Left lung (tissue), 4 donors: ENCODE measurements at regions not wholly inside any gene's neighbourhood (a gene's known extent, or its start where the extent isn't known, plus 50 kb on each side); places are given as distances from the start of the nearest gene placed in this dataset.

ENCODE experiments used
- ATAC-seq: fragments of 200-7000 bp; cut with Tn5 transposase; one replicate; pipeline ENCODE4 v1.9.1; 2020; ENCODE audit warnings: moderate library complexity
- DNase-seq, 4 donors: peaks; one replicate each; pipeline ENCODE4 v3.0.0-alpha.2; 2013 to 2020
- H3K27ac ChIP-seq, 2 donors: fragments of 200-600 bp; sonication (generic) in 1 of 2; one replicate each; pipeline versions ENCODE4 v1.5.0 to v1.8.0; 2020 to 2021
- H3K27me3 ChIP-seq, 2 donors: fragments of 200-600 bp; sonication (generic) in 1 of 2; one replicate each; pipeline versions ENCODE4 v1.5.0 to v1.8.0; 2020 to 2021
- H3K36me3 ChIP-seq, 2 donors: fragments of 200-600 bp; sonication (generic) in 1 of 2; one replicate each; pipeline versions ENCODE4 v1.5.0 to v1.8.0; 2020 to 2021
- H3K4me1 ChIP-seq, 2 donors: fragments of 200-600 bp; one replicate each; pipeline ENCODE4 v1.8.0; 2021
- H3K4me3 ChIP-seq, 2 donors: fragments of 200-600 bp; sonication (generic) in 1 of 2; one replicate each; pipeline versions ENCODE4 v1.5.0 to v1.8.0; 2020 to 2021; ENCODE audit warnings: mild to moderate bottlenecking in 1 of 2
- H3K9me3 ChIP-seq, 2 donors: fragments of 200-600 bp; sonication (generic) in 1 of 2; one replicate each; pipeline versions ENCODE4 v1.5.0 to v1.8.0; 2020 to 2021
- intact Hi-C, 2 donors: fragments of 100-400 bp; cut with DNase I; formaldehyde crosslinking; loops; one replicate each; pipeline versions ENCODE4 v1.11.2 to v1.14.2; 2022
- TF ChIP-seq, protein P1 (sequence below), 2 donors: fragments of 200-600 bp; sonication (generic) in 1 of 2; IDR thresholded peaks; one replicate each; pipeline versions ENCODE4 v1.5.0 to v1.8.0; 2021; ENCODE audit warnings: antibody characterized with exemption in 2 of 2
- donor health status: DM: no; HTN: yes; CAD: no.
- donor health status: DM: no; HTN: no; CAD: no.

DNA sequence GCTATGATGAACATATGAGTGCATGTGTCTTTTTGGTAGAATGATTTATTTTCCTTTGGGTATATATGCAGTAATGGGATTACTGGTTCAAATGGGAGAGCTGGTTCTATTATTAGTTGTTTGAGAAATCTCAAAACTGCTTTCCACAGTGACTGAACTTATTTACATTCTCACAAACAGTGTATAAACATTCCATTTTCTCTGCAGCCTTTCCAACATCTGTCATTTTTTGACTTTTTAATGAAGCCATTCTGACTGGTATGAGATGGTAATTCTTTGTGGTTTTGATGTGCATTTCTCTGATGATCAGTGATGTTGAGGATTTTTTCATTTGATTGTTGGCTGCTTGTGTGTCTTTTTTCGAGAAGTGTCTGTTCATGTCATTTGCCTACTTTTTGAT is 1124.2 kb downstream of the NAALADL2 start:
- Histone ChIP-seq H3K4me1 (no peaks in the 10 kb centered on the region), H3K27ac (no peak overlapping the region), H3K4me3 (no peak overlapping the region), H3K27me3 (no peaks in the 10 kb centered on the region), H3K36me3 (no peaks in the 10 kb centered on the region), H3K9me3 (peaks cover 0 to 21% of the 10 kb centered on the region in 2 donors)
- TF ChIP-seq, protein P1, sequence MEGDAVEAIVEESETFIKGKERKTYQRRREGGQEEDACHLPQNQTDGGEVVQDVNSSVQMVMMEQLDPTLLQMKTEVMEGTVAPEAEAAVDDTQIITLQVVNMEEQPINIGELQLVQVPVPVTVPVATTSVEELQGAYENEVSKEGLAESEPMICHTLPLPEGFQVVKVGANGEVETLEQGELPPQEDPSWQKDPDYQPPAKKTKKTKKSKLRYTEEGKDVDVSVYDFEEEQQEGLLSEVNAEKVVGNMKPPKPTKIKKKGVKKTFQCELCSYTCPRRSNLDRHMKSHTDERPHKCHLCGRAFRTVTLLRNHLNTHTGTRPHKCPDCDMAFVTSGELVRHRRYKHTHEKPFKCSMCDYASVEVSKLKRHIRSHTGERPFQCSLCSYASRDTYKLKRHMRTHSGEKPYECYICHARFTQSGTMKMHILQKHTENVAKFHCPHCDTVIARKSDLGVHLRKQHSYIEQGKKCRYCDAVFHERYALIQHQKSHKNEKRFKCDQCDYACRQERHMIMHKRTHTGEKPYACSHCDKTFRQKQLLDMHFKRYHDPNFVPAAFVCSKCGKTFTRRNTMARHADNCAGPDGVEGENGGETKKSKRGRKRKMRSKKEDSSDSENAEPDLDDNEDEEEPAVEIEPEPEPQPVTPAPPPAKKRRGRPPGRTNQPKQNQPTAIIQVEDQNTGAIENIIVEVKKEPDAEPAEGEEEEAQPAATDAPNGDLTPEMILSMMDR (IDR thresholded peaks at IDR 0.05), result no peak
- DNase-seq, result no peak
- intact Hi-C loops, result no loop called here
- ATAC-seq, result no peak

DNA sequence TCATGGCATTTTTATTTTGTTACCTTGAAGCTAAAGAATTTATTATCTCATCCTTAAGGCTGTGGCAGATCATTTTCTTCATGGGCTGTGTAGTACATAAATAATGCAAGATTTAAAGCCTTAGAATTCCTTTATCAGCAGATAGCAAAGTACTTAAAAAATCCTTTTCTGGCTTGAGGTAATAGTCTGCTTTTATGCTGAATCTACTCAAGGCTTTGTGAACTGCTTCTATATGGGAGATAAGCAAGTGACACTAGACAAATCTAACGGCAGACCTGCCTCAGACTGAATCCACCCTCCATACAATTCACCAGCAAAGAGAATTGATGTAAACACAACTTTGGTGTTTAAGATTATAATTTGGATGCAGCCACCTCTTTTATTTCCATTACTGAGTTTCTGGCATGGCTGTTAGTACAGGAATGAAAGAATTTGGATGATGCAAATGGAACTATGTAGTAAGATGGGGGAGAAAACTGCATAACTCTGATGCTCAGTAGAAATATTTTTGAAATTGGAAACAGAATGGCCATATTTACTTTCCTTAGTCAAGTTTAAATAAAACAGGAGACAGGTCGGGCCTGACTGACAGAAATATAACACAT is 1121.5 kb downstream of the NAALADL2 start:
- TF ChIP-seq, protein P1 (IDR thresholded peaks at IDR 0.05), result no peak
- Histone ChIP-seq H3K27ac (no peak overlapping the region), H3K27me3 (no peaks in the 10 kb centered on the region), H3K9me3 (peaks cover 0 to 19% of the 10 kb centered on the region in 2 donors), H3K4me1 (no peaks in the 10 kb centered on the region), H3K4me3 (no peak overlapping the region), H3K36me3 (no peaks in the 10 kb centered on the region)
- intact Hi-C loops, result no loop called here
- peak in 1 of 4 donors; percentile 4 for DNase-seq
- no peak for ATAC-seq

DNA sequence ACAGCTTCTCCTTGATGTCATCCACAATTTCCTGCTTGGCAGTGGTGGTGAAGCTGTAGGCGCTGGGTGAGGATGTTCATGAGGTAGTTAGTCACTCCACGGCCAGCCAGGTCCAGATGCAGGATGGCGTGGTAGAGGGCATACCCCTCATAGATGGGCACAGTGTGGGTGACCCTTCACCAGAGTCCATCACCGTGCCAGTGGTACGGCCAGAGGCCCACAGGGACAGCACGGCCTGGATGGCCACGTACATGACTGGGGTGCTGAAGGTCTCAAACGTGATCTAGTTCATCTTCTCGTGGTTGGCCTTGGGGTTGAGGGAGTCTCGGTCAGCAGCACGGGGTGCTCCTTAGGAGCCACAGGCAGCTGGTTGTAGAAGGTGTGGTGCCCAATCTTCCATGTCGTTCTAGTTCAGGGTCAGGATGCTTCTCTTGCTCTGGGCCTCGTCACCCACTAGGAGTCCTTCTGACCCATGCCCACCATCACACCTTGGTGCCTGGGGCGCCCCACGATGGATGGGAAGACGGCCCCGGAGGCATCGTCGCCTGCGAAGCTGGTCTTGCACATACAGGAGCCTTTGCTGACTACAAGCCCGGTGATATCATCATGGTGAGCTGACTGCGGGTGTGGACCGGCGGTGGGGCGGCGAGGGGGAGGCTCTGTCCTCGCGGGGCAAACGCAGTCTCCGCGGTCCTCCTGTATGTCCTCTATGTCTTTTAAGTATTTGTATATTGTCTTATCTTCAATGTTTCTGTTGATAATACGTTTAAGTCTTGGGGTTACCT is 1119.0 kb downstream of the NAALADL2 start:
- Histone ChIP-seq H3K27me3 (no peaks in the 10 kb centered on the region), H3K36me3 (no peaks in the 10 kb centered on the region), H3K27ac (no peak overlapping the region), H3K9me3 (peaks cover 0 to 24% of the 10 kb centered on the region in 2 donors), H3K4me1 (no peaks in the 10 kb centered on the region), H3K4me3 (no peak overlapping the region)
- ATAC-seq (no peak), DNase-seq (peak in 1 of 4 donors; percentile 67)
- intact Hi-C loops, result no loop called here
- TF ChIP-seq, protein P1 (IDR thresholded peaks at IDR 0.05), result no peak

DNA sequence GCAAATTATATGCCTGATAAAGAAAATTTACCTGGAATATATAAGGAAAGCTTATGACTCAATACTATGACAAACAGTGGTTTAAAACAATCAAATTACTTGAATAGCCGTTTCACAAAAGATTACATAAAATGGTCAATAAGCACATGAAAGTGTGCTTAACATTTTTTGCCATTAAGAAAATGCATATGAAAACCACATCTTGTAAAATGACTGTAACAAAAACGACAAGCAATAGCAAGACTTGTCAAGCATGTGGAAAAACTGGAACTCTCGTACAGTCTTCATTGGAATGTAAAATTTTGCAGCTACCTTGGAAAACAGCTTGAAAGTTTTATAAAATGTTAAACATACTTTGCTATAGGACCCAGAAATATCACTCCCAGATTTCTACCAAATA is 1110.3 kb downstream of the NAALADL2 start:
- Histone ChIP-seq H3K27ac (no peak overlapping the region), H3K9me3 (peaks cover 0 to 39% of the 10 kb centered on the region in 2 donors), H3K4me3 (no peak overlapping the region), H3K4me1 (no peaks in the 10 kb centered on the region), H3K36me3 (no peaks in the 10 kb centered on the region), H3K27me3 (no peaks in the 10 kb centered on the region)
- TF ChIP-seq, protein P1 (IDR thresholded peaks at IDR 0.05), result no peak
- no peak for ATAC-seq
- intact Hi-C loops, result no loop called here
- no peak for DNase-seq

DNA sequence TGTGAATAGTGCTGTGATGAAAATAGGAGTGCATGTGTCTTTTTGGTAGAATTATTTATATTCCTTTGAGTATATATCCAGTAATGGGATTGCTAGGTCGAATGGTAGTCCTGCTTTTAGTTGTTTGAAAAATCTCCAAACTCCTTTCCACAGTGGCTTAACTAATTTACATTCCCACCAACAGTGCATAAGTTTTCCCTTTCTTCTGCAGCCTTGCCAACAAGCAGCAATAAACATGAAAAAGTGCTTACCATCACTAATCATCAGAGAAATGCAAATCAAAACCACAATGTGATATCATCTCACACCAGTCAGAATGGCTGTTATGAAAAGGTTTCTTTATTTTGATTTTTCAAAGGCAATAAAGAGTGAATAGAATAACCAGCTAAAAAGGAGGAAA is 1105.9 kb downstream of the NAALADL2 start:
- TF ChIP-seq, protein P1 (IDR thresholded peaks at IDR 0.05), result no peak
- ATAC-seq, result no peak
- no peaks in the 10 kb centered on the region for H3K36me3 ChIP-seq
- intact Hi-C loops, result no loop called here
- no peak overlapping the region for H3K27ac ChIP-seq
- H3K9me3 ChIP-seq, result peaks cover 0 to 33% of the 10 kb centered on the region in 2 donors
- no peak overlapping the region for H3K4me3 ChIP-seq
- no peak for DNase-seq
- H3K4me1 ChIP-seq, result no peaks in the 10 kb centered on the region
- no peaks in the 10 kb centered on the region for H3K27me3 ChIP-seq
